H1 (cell line): ENCODE measurements at regions not wholly inside any gene's neighbourhood (a gene's known extent, or its start where the extent isn't known, plus 50 kb on each side); places are given as distances from the start of the nearest gene placed in this dataset.

Experiments
- CBX5 ChIP-seq: fragments of 300-800, 300-1000 bp; sonication (generic); IDR thresholded peaks from 2 replicates; pipeline ENCODE4 v1.7.1; 2016; ENCODE audit warnings: antibody characterized with exemption, low read length, low read depth
- GABPA ChIP-seq: IDR thresholded peaks from 2 replicates; pipeline ENCODE4 v1.6.1; 2011; ENCODE audit warnings: mild to moderate bottlenecking, low read length, moderate library complexity, borderline replicate concordance; ENCODE audit not compliant: insufficient read depth
- KDM4A ChIP-seq: IDR thresholded peaks from one replicate; pipeline ENCODE4 v1.7.1; 2012; ENCODE audit warnings: low read depth, mild to moderate bottlenecking, moderate library complexity, low read length, inconsistent platforms; ENCODE audit not compliant: severe bottlenecking
- POU5F1 ChIP-seq: IDR thresholded peaks from 2 replicates; pipeline ENCODE4 v1.6.1; 2011; ENCODE audit warnings: low read depth, mild to moderate bottlenecking, low read length, moderate library complexity
- RNF2 ChIP-seq: fragments of 200-900, 300-1000 bp; sonication (generic); IDR thresholded peaks from 2 replicates; pipeline ENCODE4 v1.7.1; 2016; ENCODE audit warnings: borderline replicate concordance, low read depth, mild to moderate bottlenecking, antibody characterized with exemption, low read length; ENCODE audit not compliant: poor library complexity, severe bottlenecking; ENCODE audit errors: missing control alignments
- SIN3A ChIP-seq, 2 experiments: IDR thresholded peaks in 1 of 2; conservative IDR thresholded peaks in 1 of 2; 2 replicates each; pipeline ENCODE4 v1.6.1; 2011 to 2012; ENCODE audit warnings: low read length in 2 of 2, improper control_type of control experiment in 1 of 2, low read depth in 1 of 2, mild to moderate bottlenecking in 1 of 2

- TF ChIP-seq CBX5 (no peak), KDM4A (no peak), SIN3A (conservative IDR thresholded peaks at IDR 0.05 in 1 of 2, IDR thresholded peaks at IDR 0.05 in 1 of 2; ENCODE audit: low read depth in 1 of 2, low read length in 2 of 2) (no peak), RNF2 (no peak), GABPA (no peak), POU5F1 (no peak)
- TF ChIP-seq, all 59 proteins: peak for 0
These were observed 123.2 kb upstream of the MAP1LC3B2 start (continued) for GRCh38 chr12:116435984-116436383.
